GM21825 (cell line): ENCODE measurements at regions not wholly inside any gene's neighbourhood (a gene's known extent, or its start where the extent isn't known, plus 50 kb on each side); places are given as distances from the start of the nearest gene placed in this dataset.
"Not testable (repeated sequence)": the region's sequence is repeated elsewhere in the genome, so short reads cannot be mapped to it uniquely, and the experiment has no call there.

Experiments used
- ATAC-seq: cut with Tn5 transposase; IDR thresholded peaks from one replicate; pipeline ENCODE4 v1.9.1; 2021; ENCODE audit warnings: mild to moderate bottlenecking, moderate library complexity; ENCODE audit not compliant: unreplicated experiment

- ATAC-seq, result no peak
Measured at GRCh38 chr15:26132811-26133210, 269.7 kb upstream of the ATP10A start.

GRCh38 chr15:26129852-26130251, 266.7 kb upstream of the ATP10A start:
- ATAC-seq, result no peak

GRCh38 chr15:26128611-26129140, 265.5 kb upstream of the ATP10A start:
- ATAC-seq, result no peak

GRCh38 chr15:26126819-26127387, 263.8 kb upstream of the ATP10A start:
- ATAC-seq, result no peak

GRCh38 chr15:26126070-26126469, 262.9 kb upstream of the ATP10A start:
- ATAC-seq, result no peak

GRCh38 chr15:26125664-26126063, 262.5 kb upstream of the ATP10A start:
- no peak for ATAC-seq

GRCh38 chr15:26119322-26119721, 256.2 kb upstream of the ATP10A start:
- ATAC-seq, result no peak

GRCh38 chr15:26115229-26115943, 252.3 kb upstream of the ATP10A start:
- no peak for ATAC-seq

- not testable (repeated sequence) for ATAC-seq
Measured at GRCh38 chr15:26114128-26114527, 251.0 kb upstream of the ATP10A start.

- ATAC-seq, result no peak
Measured at GRCh38 chr15:26113296-26113695, 250.2 kb upstream of the ATP10A start.

- no peak for ATAC-seq
Measured at GRCh38 chr15:26109203-26109602, 246.1 kb upstream of the ATP10A start.

GRCh38 chr15:26106556-26106955, 243.4 kb upstream of the ATP10A start:
- ATAC-seq, result no peak

GRCh38 chr15:26103002-26103404, 239.9 kb upstream of the ATP10A start:
- no peak for ATAC-seq

- ATAC-seq, result no peak
Measured at GRCh38 chr15:26102365-26102764, 239.2 kb upstream of the ATP10A start.

- ATAC-seq, result no peak
Measured at GRCh38 chr15:26101443-26101842, 238.3 kb upstream of the ATP10A start.

GRCh38 chr15:26098801-26099200, 235.7 kb upstream of the ATP10A start:
- ATAC-seq, result no peak

GRCh38 chr15:26097216-26097615, 234.1 kb upstream of the ATP10A start:
- no peak for ATAC-seq

- no peak for ATAC-seq
Measured at GRCh38 chr15:26096581-26096980, 233.5 kb upstream of the ATP10A start.

GRCh38 chr15:26095710-26096330, 232.7 kb upstream of the ATP10A start:
- ATAC-seq, result no peak

GRCh38 chr15:26091184-26091583, 228.1 kb upstream of the ATP10A start:
- no peak for ATAC-seq

GRCh38 chr15:26087881-26088280, 224.8 kb upstream of the ATP10A start:
- ATAC-seq, result no peak

- ATAC-seq, result no peak
Measured at GRCh38 chr15:26087395-26087794, 224.3 kb upstream of the ATP10A start.
